GM23338 (cell line): ENCODE measurements at regions not wholly inside any gene's neighbourhood (a gene's known extent, or its start where the extent isn't known, plus 50 kb on each side); places are given as distances from the start of the nearest gene placed in this dataset.

Experiments
- ATAC-seq: fragments of 200-7000 bp; cut with Tn5 transposase; 3 replicates; pipeline ENCODE4 v1.9.1; 2020
- DNase-seq: peaks from one replicate; pipeline ENCODE4 v3.0.0-alpha.2; 2015; ENCODE audit warnings: low spot score
- H2AFZ ChIP-seq: fragments of 200-600 bp; sonication (generic); 2 replicates; pipeline ENCODE4 v1.8.0; 2016; ENCODE audit warnings: antibody characterized with exemption, mild to moderate bottlenecking, moderate library complexity
- H3F3A ChIP-seq: fragments of 200-600 bp; sonication (generic); replicated peaks from 2 replicates; pipeline ENCODE4 v1.8.0; 2017; ENCODE audit warnings: antibody characterized with exemption, mixed run types, low read depth
- H3K27ac ChIP-seq: fragments of 200-600 bp; sonication (generic); 2 replicates; pipeline ENCODE4 v1.6.1; 2016; ENCODE audit warnings: low read depth
- H3K27me3 ChIP-seq: fragments of 200-600 bp; sonication (generic); 2 replicates; pipeline ENCODE4 v1.8.0; 2016; ENCODE audit warnings: mild to moderate bottlenecking, mixed run types, moderate library complexity; ENCODE audit not compliant: insufficient read depth
- H3K36me3 ChIP-seq: fragments of 200-600 bp; sonication (generic); 2 replicates; pipeline ENCODE4 v1.8.0; 2016; ENCODE audit warnings: mild to moderate bottlenecking; ENCODE audit not compliant: insufficient read depth
- H3K4me1 ChIP-seq: fragments of 200-600 bp; sonication (generic); 2 replicates; pipeline ENCODE4 v1.8.0; 2016; ENCODE audit warnings: mild to moderate bottlenecking, moderate library complexity; ENCODE audit not compliant: insufficient read depth
- H3K4me2 ChIP-seq: fragments of 200-600 bp; sonication (generic); 2 replicates; pipeline ENCODE4 v1.7.1; 2017; ENCODE audit warnings: mixed run types
- H3K4me3 ChIP-seq: fragments of 200-600 bp; sonication (generic); 2 replicates; pipeline ENCODE4 v1.6.1; 2016; ENCODE audit warnings: mixed run types
- H3K79me2 ChIP-seq: fragments of 200-600 bp; sonication (generic); replicated peaks from 2 replicates; pipeline ENCODE4 v1.8.0; 2017; ENCODE audit warnings: mild to moderate bottlenecking; ENCODE audit not compliant: insufficient read depth
- H3K9me2 ChIP-seq: fragments of 200-600 bp; sonication (generic); 2 replicates; pipeline ENCODE4 v1.8.0; 2017; ENCODE audit not compliant: insufficient read depth
- H4K20me1 ChIP-seq: fragments of 200-600 bp; sonication (generic); replicated peaks from 2 replicates; pipeline ENCODE4 v1.8.0; 2017; ENCODE audit warnings: mild to moderate bottlenecking; ENCODE audit not compliant: insufficient read depth
- H3K27ac Mint-ChIP-seq: 2 replicates; pipeline ENCODE4 v1.8.0; 2020; ENCODE audit warnings: inconsistent platforms, mild to moderate bottlenecking, moderate library complexity, mixed read lengths
- H3K27me3 Mint-ChIP-seq: 3 replicates; pipeline ENCODE4 v1.8.0; 2022; ENCODE audit warnings: low read depth, mild to moderate bottlenecking, moderate library complexity, mixed read lengths, inconsistent platforms; ENCODE audit not compliant: insufficient read depth, poor library complexity
- H3K36me3 Mint-ChIP-seq: 3 replicates; pipeline ENCODE4 v1.8.0; 2021; ENCODE audit warnings: low read depth, mild to moderate bottlenecking, inconsistent platforms, moderate library complexity, mixed read lengths
- H3K4me1 Mint-ChIP-seq: 3 replicates; pipeline ENCODE4 v1.8.0; 2020; ENCODE audit warnings: mild to moderate bottlenecking, inconsistent platforms, mixed read lengths
- H3K4me3 Mint-ChIP-seq: 3 replicates; pipeline ENCODE4 v1.8.0; 2021; ENCODE audit warnings: moderate library complexity, mild to moderate bottlenecking, inconsistent platforms, mixed read lengths
- H3K9me3 Mint-ChIP-seq: 3 replicates; pipeline ENCODE4 v1.8.0; 2020; ENCODE audit warnings: moderate library complexity, mild to moderate bottlenecking, inconsistent platforms, mixed read lengths
- CREB1 ChIP-seq: fragments of 250-450 bp; sonication (Bioruptor Pico); IDR thresholded peaks from 2 replicates; pipeline ENCODE4 v1.5.0; 2020; ENCODE audit warnings: low read depth, mild to moderate bottlenecking, moderate library complexity
- CTCF ChIP-seq, 2 experiments: fragments of 200-600 bp in 1 of 2; sonication (generic) in 1 of 2; conservative IDR thresholded peaks; 2 replicates each; pipeline versions ENCODE4 v1.5.1 to v1.6.1; 2016 to 2017; ENCODE audit warnings: antibody characterized with exemption in 2 of 2, low read depth in 2 of 2, mild to moderate bottlenecking in 2 of 2, moderate library complexity in 1 of 2
- ETS1 ChIP-seq: IDR thresholded peaks from 2 replicates; pipeline ENCODE4 v1.6.1; 2016; ENCODE audit warnings: antibody characterized with exemption
- EZH2 ChIP-seq: fragments of 200-600 bp; sonication (generic); IDR thresholded peaks from one replicate; pipeline ENCODE4 v1.8.0; 2017; ENCODE audit warnings: antibody characterized with exemption, mild to moderate bottlenecking, low read depth; ENCODE audit not compliant: unreplicated experiment
- EZH2phosphoT487 ChIP-seq: fragments of 200-600 bp; sonication (generic); IDR thresholded peaks from one replicate; pipeline ENCODE4 v1.8.1; 2018; ENCODE audit warnings: antibody characterized with exemption; ENCODE audit not compliant: unreplicated experiment
- REST ChIP-seq: IDR thresholded peaks from one replicate; pipeline ENCODE4 v1.6.1; 2018; ENCODE audit warnings: antibody characterized with exemption; ENCODE audit not compliant: unreplicated experiment
- STAT1 ChIP-seq: IDR thresholded peaks from one replicate; pipeline ENCODE4 v1.6.1; 2016; ENCODE audit warnings: antibody characterized with exemption; ENCODE audit not compliant: unreplicated experiment
- ZNF331 ChIP-seq: fragments of 250-450 bp; sonication (Bioruptor Pico); IDR thresholded peaks from 2 replicates; pipeline ENCODE4 v1.5.0; 2020; ENCODE audit warnings: low read depth, mild to moderate bottlenecking, moderate library complexity
- ZNF462 ChIP-seq: fragments of 250-450 bp; sonication (Bioruptor Pico); IDR thresholded peaks from 2 replicates; pipeline ENCODE4 v1.5.0; 2020; ENCODE audit warnings: mild to moderate bottlenecking, moderate library complexity

GRCh38 chr17:77824780-77825280 lies 133.7 kb upstream of the TNRC6C start:
- no peaks in the 10 kb centered on the region for H3K27me3 ChIP-seq
- DNase-seq (no peak), ATAC-seq (no peak)
- Mint-ChIP-seq H3K27me3 (peaks cover 16% of the 10 kb centered on the region), H3K27ac (no peak overlapping the region), H3K36me3 (no peaks in the 10 kb centered on the region), H3K4me1 (peaks cover 49% of the 10 kb centered on the region), H3K9me3 (no peaks in the 10 kb centered on the region; the same call in 1 of the 3 replicates), H3K4me3 (no peak overlapping the region)
- H3K36me3 ChIP-seq: no peaks in the 10 kb centered on the region
- peaks cover 19% of the 10 kb centered on the region for H3F3A ChIP-seq
- H4K20me1 ChIP-seq: no peaks in the 10 kb centered on the region
- no peak overlapping the region for H3K27ac ChIP-seq
- H3K4me1 ChIP-seq: peaks cover 15% of the 10 kb centered on the region
- TF ChIP-seq EZH2 (no peak), CREB1 (CRISPR knock-in tag) (no peak), EZH2phosphoT487 (no peak), REST (no peak), ZNF331 (CRISPR knock-in tag) (no peak), ZNF462 (no peak), ETS1 (no peak), STAT1 (no peak), CTCF (conservative IDR thresholded peaks at IDR 0.05; ENCODE audit: low read depth in 2 of 2) (no peak)
- H3K79me2 ChIP-seq: no peaks in the 10 kb centered on the region
- no peak overlapping the region for H3K4me2 ChIP-seq
- H3K9me2 ChIP-seq: no peaks in the 10 kb centered on the region
- H3K4me3 ChIP-seq: no peak overlapping the region
- no peak overlapping the region; the same call in 1 of the 2 replicates for H2AFZ ChIP-seq
